Activated T-helper 1 cell treated with Interleukin-2 at 50 U/mL for 16 hours (primary cell): ENCODE measurements at regions not wholly inside any gene's neighbourhood (a gene's known extent, or its start where the extent isn't known, plus 50 kb on each side); places are given as distances from the start of the nearest gene placed in this dataset.
"Not testable (repeated sequence)": the region's sequence is repeated elsewhere in the genome, so short reads cannot be mapped to it uniquely, and the experiment has no call there.

ENCODE experiments used
- DNase-seq: peaks from one replicate; pipeline ENCODE4 v3.0.0-alpha.2; 2020; ENCODE audit warnings: low read depth

GRCh38 chr3:152196782-152197181 is 71.9 kb upstream of the MBNL1 start:
- no peak for DNase-seq

GRCh38 chr3:152197451-152197850 is 71.3 kb upstream of the MBNL1 start:
- DNase-seq = no peak

GRCh38 chr3:152197937-152198336 is 70.8 kb upstream of the MBNL1 start:
- DNase-seq = no peak

- no peak for DNase-seq
Measured at GRCh38 chr3:152198665-152199064, 70.1 kb upstream of the MBNL1 start.

GRCh38 chr3:152199102-152199840 is 69.5 kb upstream of the MBNL1 start:
- no peak for DNase-seq

- no peak for DNase-seq
Measured at GRCh38 chr3:152200476-152201420, 68.0 kb upstream of the MBNL1 start.

- no peak for DNase-seq
Measured at GRCh38 chr3:152202976-152203626, 65.6 kb upstream of the MBNL1 start.

- DNase-seq = no peak
Measured at GRCh38 chr3:152203652-152204051, 65.1 kb upstream of the MBNL1 start.

GRCh38 chr3:152204218-152204617 is 64.5 kb upstream of the MBNL1 start:
- DNase-seq = no peak

GRCh38 chr3:152205097-152205593 is 63.6 kb upstream of the MBNL1 start:
- no peak for DNase-seq

GRCh38 chr3:152206243-152206760 is 62.4 kb upstream of the MBNL1 start:
- no peak for DNase-seq

- no peak for DNase-seq
Measured at GRCh38 chr3:152208439-152208838, 60.3 kb upstream of the MBNL1 start.

- DNase-seq = no peak
Measured at GRCh38 chr3:152209060-152209459, 59.7 kb upstream of the MBNL1 start.

- no peak for DNase-seq
Measured at GRCh38 chr3:152209776-152210175, 59.0 kb upstream of the MBNL1 start.

- no peak for DNase-seq
Measured at GRCh38 chr3:152210697-152211096, 58.0 kb upstream of the MBNL1 start.

- DNase-seq = no peak
Measured at GRCh38 chr3:152211655-152212054, 57.1 kb upstream of the MBNL1 start.

GRCh38 chr3:152213203-152213602 is 55.5 kb upstream of the MBNL1 start:
- DNase-seq = no peak

GRCh38 chr3:152213938-152214337 is 54.8 kb upstream of the MBNL1 start:
- DNase-seq = no peak

GRCh38 chr3:152216960-152217865 is 51.5 kb upstream of the MBNL1 start:
- DNase-seq = not testable (repeated sequence)

- DNase-seq = no peak
Measured at GRCh38 chr3:152218602-152219001, 50.1 kb upstream of the MBNL1 start.
